ENCODE measurements at regions not wholly inside any gene's neighbourhood (a gene's known extent, or its start where the extent isn't known, plus 50 kb on each side); places are given as distances from the start of the nearest gene placed in this dataset.

- Mint-ChIP-seq H3K27ac (no peak overlapping the region), H3K9me3 (peaks cover 8 to 14% of the 10 kb centered on the region in 2 donors), H3K36me3 (no peaks in the 10 kb centered on the region)
- ATAC-seq (no peak), DNase-seq (ENCODE audit: low spot score in 2 of 2) (no peak)
Measured at GRCh38 chr18:28588884-28589549, 412.1 kb upstream of the CDH2 start.

- DNase-seq (ENCODE audit: low spot score in 2 of 2) = no peak
- Mint-ChIP-seq H3K9me3 (peaks cover 8% of the 10 kb centered on the region in 2 donors), H3K36me3 (no peaks in the 10 kb centered on the region), H3K27ac (no peak overlapping the region)
- no peak for ATAC-seq
Measured at GRCh38 chr18:28584731-28585130, 407.8 kb upstream of the CDH2 start.

- Mint-ChIP-seq H3K27ac (no peak overlapping the region), H3K36me3 (no peaks in the 10 kb centered on the region), H3K9me3 (peaks cover 8 to 14% of the 10 kb centered on the region in 2 donors)
- ATAC-seq (no peak), DNase-seq (ENCODE audit: low spot score in 2 of 2) (no peak)
Measured at GRCh38 chr18:28582724-28583123, 405.8 kb upstream of the CDH2 start.

GRCh38 chr18:28581521-28582071 is 404.7 kb upstream of the CDH2 start:
- Mint-ChIP-seq H3K9me3 (peaks cover 5 to 14% of the 10 kb centered on the region in 2 donors), H3K27ac (no peak overlapping the region), H3K36me3 (no peaks in the 10 kb centered on the region)
- ATAC-seq (no peak), DNase-seq (ENCODE audit: low spot score in 2 of 2) (no peak)

GRCh38 chr18:28576941-28577340 is 400.0 kb upstream of the CDH2 start:
- H3K9me3 Mint-ChIP-seq = peaks cover 18 to 34% of the 10 kb centered on the region in 2 donors
- no peak for DNase-seq (ENCODE audit: low spot score in 2 of 2)

GRCh38 chr18:28575123-28575522 is 398.2 kb upstream of the CDH2 start:
- ATAC-seq (no peak), DNase-seq (ENCODE audit: low spot score in 2 of 2) (no peak)
- Mint-ChIP-seq H3K27ac (no peak overlapping the region), H3K9me3 (peaks cover 17 to 30% of the 10 kb centered on the region in 2 donors), H3K36me3 (no peaks in the 10 kb centered on the region)

More at GRCh38 chr18:28576941-28577340, 400.0 kb upstream of the CDH2 start:
- H3K27ac Mint-ChIP-seq = no peak overlapping the region
- no peak for ATAC-seq
- H3K36me3 Mint-ChIP-seq = no peaks in the 10 kb centered on the region

- ATAC-seq (no peak), DNase-seq (ENCODE audit: low spot score in 2 of 2) (no peak)
- no peaks in the 10 kb centered on the region for H3K36me3 Mint-ChIP-seq
- no peak overlapping the region for H3K27ac Mint-ChIP-seq
- peaks cover 17 to 23% of the 10 kb centered on the region in 2 donors for H3K9me3 Mint-ChIP-seq
Measured at GRCh38 chr18:28574175-28574574, 397.2 kb upstream of the CDH2 start.

- H3K36me3 Mint-ChIP-seq = no peaks in the 10 kb centered on the region
- DNase-seq (ENCODE audit: low spot score in 2 of 2) = no peak
- ATAC-seq = no peak
- peaks cover 17 to 22% of the 10 kb centered on the region in 2 donors for H3K9me3 Mint-ChIP-seq
- no peak overlapping the region for H3K27ac Mint-ChIP-seq
Measured at GRCh38 chr18:28571929-28572328, 395.0 kb upstream of the CDH2 start.

- DNase-seq (ENCODE audit: low spot score in 2 of 2) (no peak), ATAC-seq (no peak)
- H3K9me3 Mint-ChIP-seq = peaks cover 15% of the 10 kb centered on the region in 2 donors
- H3K36me3 Mint-ChIP-seq = no peaks in the 10 kb centered on the region
- no peak overlapping the region for H3K27ac Mint-ChIP-seq
Measured at GRCh38 chr18:28560331-28560730, 383.4 kb upstream of the CDH2 start.

GRCh38 chr18:28559511-28559910 is 382.6 kb upstream of the CDH2 start:
- Mint-ChIP-seq H3K27ac (no peak overlapping the region), H3K36me3 (no peaks in the 10 kb centered on the region), H3K9me3 (peaks cover 20% of the 10 kb centered on the region in 2 donors)
- DNase-seq (ENCODE audit: low spot score in 2 of 2) = no peak
- ATAC-seq = no peak

GRCh38 chr18:28541934-28542333 is 365.0 kb upstream of the CDH2 start:
- peaks cover 0 to 15% of the 10 kb centered on the region in 2 donors for H3K9me3 Mint-ChIP-seq
- ATAC-seq (no peak), DNase-seq (ENCODE audit: low spot score in 2 of 2) (no peak)
- H3K27ac Mint-ChIP-seq = no peak overlapping the region
- H3K36me3 Mint-ChIP-seq = no peaks in the 10 kb centered on the region

- H3K36me3 Mint-ChIP-seq = no peaks in the 10 kb centered on the region
- peaks cover 0 to 15% of the 10 kb centered on the region in 2 donors for H3K9me3 Mint-ChIP-seq
- H3K27ac Mint-ChIP-seq = no peak overlapping the region
- no peak for ATAC-seq
- DNase-seq (ENCODE audit: low spot score in 2 of 2) = no peak
Measured at GRCh38 chr18:28541276-28541930, 364.5 kb upstream of the CDH2 start.

- Mint-ChIP-seq H3K36me3 (peaks cover 0 to 4% of the 10 kb centered on the region in 2 donors), H3K9me3 (peaks cover 9 to 12% of the 10 kb centered on the region in 2 donors), H3K27ac (no peak overlapping the region)
- ATAC-seq (no peak), DNase-seq (ENCODE audit: low spot score in 2 of 2) (no peak)
Measured at GRCh38 chr18:28529644-28530043, 352.7 kb upstream of the CDH2 start.

- Mint-ChIP-seq H3K27ac (no peak overlapping the region), H3K9me3 (peaks cover 8 to 11% of the 10 kb centered on the region in 2 donors), H3K36me3 (no peaks in the 10 kb centered on the region)
- no peak for DNase-seq (ENCODE audit: low spot score in 2 of 2)
- no peak for ATAC-seq
Measured at GRCh38 chr18:28526196-28526595, 349.3 kb upstream of the CDH2 start.

GRCh38 chr18:28523758-28524475 is 347.0 kb upstream of the CDH2 start:
- ATAC-seq (no peak), DNase-seq (ENCODE audit: low spot score in 2 of 2) (no peak)
- no peak overlapping the region for H3K27ac Mint-ChIP-seq
- no peaks in the 10 kb centered on the region for H3K36me3 Mint-ChIP-seq
- peaks cover 8 to 11% of the 10 kb centered on the region in 2 donors for H3K9me3 Mint-ChIP-seq

- H3K36me3 Mint-ChIP-seq = peaks cover 0 to 4% of the 10 kb centered on the region in 2 donors
- H3K9me3 Mint-ChIP-seq = peaks cover 12 to 19% of the 10 kb centered on the region in 2 donors
- no peak overlapping the region for H3K27ac Mint-ChIP-seq
- DNase-seq (ENCODE audit: low spot score in 2 of 2) = no peak
- ATAC-seq = no peak
Measured at GRCh38 chr18:28522236-28522635, 345.3 kb upstream of the CDH2 start.

GRCh38 chr18:28519997-28520396 is 343.1 kb upstream of the CDH2 start:
- DNase-seq (ENCODE audit: low spot score in 2 of 2) (no peak), ATAC-seq (no peak)
- peaks cover 14 to 21% of the 10 kb centered on the region in 2 donors for H3K9me3 Mint-ChIP-seq
- H3K27ac Mint-ChIP-seq = no peak overlapping the region
- peaks cover 0 to 4% of the 10 kb centered on the region in 2 donors for H3K36me3 Mint-ChIP-seq
